GM18858 (cell line): ENCODE measurements at regions not wholly inside any gene's neighbourhood (a gene's known extent, or its start where the extent isn't known, plus 50 kb on each side); places are given as distances from the start of the nearest gene placed in this dataset.
"Not testable (repeated sequence)": the region's sequence is repeated elsewhere in the genome, so short reads cannot be mapped to it uniquely, and the experiment has no call there.

Experiments used
- ATAC-seq: cut with Tn5 transposase; IDR thresholded peaks from one replicate; pipeline ENCODE4 v1.9.1; 2021; ENCODE audit not compliant: unreplicated experiment

DNA sequence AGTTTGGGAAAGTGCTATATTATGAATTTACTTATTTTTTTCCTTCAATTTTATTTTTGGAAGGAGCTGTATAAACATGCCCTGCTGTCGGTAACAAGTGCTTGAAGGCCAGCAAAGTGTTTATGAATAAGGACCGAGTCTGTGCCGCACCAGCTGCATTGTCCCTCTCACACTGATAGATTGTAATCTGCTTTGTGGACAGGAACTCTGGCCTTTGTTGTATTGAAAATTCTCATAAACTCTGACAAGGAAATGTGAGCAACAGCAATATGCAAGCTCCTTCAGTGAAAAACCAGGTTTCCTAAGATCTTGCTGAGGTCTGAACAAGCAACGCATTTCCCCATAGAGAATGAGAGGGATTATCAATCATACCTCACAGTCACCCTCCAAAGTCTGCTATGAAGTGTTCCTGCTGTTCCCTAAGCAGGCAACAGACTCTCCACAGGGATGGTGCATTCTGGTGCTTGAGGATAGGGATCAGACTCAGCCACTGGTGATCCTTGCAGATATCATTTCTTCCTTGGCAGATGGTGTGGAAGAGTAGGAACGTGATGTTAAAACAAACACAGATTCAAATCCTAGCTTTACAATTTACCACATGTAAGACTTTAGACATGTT, 109.6 kb downstream of the KCNJ2 start:
- ATAC-seq = no peak

DNA sequence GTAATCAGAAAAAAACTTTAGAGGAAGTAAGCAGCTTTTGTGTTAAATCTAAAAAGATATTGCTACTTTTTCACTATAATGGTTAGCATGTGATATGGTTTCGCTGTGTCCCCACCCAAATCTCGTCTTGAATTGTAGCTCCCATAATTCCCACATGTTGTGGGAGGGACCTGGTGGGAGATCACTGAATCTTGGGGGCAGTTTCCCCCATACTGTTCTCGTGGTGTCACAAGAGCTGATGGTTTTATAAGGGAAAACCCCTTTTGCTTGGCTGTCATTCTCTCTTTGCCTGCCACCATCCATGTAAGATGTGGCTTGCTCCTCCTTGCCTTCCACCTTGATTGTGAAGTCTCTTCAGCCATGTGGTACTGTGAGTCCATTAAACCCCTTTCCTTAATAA, 117.1 kb downstream of the KCNJ2 start:
- no peak for ATAC-seq

DNA sequence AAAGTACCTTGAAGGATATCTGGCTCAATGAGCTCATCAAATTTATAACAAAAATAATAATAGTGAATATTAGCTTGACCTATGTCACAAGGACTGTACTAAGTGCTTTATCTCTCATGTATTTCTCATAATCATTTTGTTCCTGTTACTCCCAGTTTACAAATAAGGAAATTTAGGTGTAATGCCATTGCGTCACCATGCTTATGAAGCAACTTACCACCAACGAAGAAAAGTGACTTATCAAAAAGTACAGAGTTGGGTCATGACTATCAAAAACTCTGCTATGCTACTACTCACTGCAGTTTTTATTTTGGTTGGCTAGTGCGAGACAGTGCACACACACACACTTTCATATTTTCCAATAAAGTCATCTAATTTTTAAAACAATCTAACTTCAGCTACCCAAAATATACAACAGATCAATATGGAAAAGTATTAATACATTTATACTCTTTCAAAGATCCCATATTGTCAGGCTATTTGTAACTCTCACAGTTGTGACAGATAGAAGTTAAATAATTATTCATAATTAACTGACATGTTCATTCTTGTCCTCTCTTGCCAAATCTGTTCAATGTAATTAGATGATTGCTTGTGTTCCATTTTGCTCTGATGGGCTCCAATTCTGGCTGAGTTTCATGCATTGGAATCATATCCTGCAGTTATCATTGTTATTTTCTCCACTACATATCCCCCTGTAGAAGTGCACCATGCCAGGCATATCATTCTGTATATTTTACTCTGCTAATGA, 119.4 kb downstream of the KCNJ2 start:
- no peak for ATAC-seq

DNA sequence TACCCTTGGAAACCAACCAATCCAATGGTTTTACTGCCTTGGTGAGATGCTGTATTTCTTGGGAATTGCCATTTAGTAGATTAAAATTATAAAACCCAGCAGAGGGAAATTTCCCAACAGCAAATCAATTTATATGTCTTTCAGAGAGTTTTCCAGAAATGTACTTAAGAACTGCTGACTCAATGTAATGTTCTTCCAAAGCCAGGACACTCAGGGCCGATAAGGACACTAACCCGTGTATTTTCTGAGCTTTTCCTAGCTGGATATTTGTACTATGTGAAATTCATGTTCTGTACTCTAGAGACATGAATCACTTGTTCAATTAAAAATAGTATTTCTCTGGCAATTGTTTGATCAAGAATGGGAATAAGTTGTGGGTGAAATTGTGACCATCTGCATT, 121.4 kb downstream of the KCNJ2 start:
- no peak for ATAC-seq

DNA sequence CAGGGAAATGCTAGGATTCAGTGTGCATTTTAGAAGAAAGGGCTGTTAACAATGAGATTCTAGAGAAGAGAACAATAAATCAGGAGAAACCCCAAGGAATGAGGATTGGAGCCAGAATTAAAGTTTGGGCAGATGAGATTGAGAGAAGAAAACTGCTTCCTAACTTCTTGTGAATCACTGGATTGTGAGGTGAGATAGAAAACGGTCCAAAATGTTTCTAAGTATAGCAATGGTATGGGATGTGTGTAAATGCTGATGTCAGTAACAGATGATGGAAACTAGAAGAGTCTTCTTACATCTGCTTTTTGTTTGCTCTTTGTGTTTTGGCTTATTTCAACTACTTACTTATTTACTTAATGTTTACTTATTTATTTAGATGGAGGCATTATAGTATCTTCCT, 123.0 kb downstream of the KCNJ2 start:
- ATAC-seq = no peak

DNA sequence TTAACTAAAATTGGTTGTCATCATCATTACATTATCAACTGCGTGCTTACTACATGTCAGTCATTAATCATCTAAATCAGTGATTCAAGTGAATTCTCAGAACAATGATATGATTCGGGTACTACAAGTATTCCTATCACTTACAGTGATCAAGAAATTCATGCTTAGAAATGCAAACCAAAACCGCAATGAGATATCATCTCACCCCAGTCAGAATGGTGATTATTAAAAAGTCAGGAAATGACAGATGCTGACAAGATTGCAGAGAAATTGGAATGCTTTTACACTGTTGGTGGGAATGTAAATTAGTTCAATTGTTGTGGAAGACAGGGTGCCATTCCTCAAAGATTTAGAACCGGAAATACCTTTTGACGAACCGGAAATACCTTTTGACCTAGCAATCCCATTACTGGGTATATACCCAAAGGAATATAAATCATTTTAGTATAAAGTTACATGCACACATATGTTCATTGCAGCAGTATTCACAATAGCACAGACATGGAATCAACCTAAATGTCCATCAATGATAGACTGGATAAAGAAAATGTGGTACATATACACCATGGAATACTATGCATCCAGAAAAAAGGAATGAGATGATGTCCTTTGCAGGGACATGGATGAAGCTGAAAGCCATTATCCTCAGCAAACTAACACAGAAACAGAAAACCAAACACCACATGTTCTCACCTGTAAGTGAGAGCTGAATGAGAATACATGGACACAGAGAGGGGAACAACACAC, 124.4 kb downstream of the KCNJ2 start:
- not testable (repeated sequence) for ATAC-seq

DNA sequence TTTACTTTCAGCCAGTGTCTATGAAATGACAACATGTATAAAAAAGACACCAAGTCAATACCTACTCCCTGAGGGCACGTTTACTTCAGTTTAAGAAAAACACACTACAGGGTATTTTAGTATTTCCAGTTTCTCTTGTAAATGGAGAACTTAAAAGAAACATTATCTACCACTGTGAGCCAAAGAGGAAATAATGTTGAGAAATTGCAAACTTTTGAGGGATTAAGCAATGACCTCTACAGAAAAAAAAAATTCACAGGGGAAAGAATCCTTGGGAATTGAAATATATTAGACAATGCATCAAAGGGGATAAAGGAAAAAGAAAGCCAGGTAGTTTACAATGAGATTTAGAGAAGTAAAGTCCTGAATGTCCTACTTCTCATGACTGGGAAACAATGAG, 126.0 kb downstream of the KCNJ2 start:
- ATAC-seq = no peak

DNA sequence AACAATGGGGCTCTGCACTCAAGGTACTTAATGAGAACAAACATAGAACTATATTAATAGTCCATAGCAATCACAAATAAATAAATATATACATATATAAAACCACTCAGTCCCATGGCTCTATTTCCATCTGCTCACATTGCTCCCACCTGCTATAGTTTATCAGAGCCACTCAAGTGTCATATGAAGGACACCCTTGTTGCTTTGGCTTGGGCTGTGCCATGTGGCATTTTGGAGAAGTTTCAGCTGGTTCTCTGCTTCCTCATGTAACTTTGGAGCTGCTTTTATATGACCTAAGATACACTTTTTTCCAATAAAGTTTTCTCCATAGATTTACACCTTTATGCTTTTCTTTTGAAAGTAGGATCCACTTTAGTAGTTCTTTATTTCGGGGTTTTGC, 126.4 kb downstream of the KCNJ2 start:
- no peak for ATAC-seq

DNA sequence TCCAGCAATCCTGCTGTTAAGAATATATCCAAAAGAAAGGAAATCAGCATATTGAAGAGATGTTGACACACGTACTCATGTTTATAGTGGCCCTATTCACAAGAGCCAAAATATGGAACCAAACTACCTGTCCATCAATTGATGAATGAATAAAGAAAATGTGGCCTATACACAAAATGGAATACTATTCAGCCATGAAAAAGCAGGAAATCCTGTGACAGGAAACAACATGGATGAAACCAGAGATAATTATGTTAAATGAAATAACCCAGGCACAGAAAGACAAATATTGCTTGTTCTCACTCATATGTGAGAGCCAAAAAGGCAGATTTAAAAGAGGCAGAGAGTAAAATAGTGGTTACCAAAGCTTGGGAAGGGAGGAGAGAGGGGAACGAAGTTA, 127.1 kb downstream of the KCNJ2 start:
- ATAC-seq = no peak

DNA sequence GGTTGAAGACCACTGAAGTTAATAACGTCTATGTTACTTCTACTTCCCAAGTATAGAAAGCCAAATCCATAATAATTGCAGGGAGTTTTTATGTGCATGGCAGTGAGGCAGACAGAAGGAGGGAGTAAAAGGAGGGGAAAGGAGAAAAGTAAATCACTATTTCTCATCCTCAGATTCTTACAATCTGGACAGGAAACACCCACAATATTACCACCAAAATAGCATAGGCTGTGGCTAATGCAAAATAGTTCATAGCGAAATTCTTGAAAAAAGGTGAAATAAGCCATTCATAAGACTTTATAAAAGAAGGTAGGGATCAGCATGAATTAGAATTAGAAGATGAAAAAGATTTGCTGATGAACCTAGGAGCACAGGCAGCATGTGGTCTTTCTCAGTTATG, 128.1 kb downstream of the KCNJ2 start:
- ATAC-seq = no peak

DNA sequence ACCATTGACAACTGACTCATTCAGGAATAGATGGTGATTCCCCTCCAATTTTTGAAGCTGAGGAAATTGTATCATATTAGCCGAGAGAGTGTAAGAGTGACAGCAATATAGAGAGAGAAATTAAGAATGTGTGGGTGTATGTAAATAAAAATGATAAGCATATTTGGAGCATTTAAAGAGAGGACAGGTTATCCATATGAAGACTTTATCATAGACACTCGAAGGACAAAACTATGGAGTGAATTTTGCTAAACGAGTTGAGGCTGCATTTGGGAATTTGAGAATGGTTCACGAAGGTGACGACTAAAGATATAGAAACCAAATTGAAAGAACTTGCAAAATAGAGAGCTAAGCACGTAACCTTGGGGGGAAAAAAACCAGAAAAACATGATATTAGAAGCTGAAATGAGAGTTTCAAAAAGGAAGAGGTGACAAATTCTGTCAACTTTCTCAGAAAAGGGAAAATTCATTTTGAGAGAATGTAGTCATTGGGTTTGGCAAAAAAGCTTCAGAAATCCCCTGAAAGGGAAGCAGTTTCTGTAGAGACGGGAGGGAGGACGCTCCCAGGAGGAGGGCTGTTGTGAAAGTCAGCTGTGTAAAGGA, 129.7 kb downstream of the KCNJ2 start:
- ATAC-seq = no peak

DNA sequence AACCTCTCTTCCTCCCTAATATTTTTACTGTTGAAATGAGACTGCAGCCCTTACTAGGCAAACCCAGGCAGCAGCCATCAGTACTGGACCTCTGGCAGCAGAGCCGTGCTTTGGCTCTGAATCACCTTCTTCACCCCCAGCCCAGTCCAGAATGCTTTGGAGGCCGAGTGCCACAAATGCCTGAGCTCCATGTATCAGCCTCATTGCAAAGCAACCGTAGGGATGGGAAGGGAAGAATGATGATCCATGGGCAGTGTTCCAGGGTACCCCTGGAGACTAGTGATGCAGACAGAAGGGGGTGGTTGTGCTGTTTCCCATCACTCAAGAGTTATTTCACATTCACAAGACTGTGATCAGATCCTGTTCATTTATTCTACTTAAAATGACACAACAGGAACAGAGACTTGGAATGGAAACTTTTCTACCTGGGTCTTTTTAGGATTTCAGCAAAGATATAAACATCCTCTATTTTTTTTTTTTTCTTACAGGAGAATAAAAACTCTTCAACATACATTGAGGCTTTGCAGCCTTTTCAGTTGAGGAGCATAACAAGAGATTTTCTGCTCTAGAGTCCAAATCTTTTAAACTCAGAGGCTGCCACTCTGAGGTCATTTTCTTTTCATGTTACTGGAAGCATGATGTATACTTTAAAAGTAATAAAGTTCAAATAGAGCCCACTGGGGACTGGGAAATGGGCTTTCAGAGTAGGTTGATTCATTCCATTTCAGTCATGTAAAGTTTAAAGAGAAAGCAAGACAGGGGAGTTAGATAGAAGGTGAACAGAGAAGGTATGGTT, 138.3 kb downstream of the KCNJ2 start:
- no peak for ATAC-seq

DNA sequence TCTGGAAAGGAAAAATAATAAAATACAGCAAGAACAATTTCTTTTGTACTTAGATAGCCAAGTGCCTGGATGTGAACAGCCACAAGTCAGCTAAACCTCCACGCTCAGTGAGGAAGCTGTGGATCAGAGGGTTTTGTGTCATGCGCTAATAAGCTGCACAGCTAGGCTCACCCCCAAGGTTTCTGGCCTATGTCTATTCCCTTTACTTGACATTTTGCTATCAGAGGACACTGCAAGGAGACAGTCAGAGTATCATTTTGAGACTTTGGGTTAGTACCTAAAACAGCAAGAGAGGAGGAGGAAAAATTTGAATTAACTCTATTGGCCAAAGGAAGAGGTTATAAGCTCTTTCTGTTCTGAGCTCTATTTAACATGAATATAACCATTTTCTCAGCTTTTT, 139.3 kb downstream of the KCNJ2 start:
- ATAC-seq = no peak

DNA sequence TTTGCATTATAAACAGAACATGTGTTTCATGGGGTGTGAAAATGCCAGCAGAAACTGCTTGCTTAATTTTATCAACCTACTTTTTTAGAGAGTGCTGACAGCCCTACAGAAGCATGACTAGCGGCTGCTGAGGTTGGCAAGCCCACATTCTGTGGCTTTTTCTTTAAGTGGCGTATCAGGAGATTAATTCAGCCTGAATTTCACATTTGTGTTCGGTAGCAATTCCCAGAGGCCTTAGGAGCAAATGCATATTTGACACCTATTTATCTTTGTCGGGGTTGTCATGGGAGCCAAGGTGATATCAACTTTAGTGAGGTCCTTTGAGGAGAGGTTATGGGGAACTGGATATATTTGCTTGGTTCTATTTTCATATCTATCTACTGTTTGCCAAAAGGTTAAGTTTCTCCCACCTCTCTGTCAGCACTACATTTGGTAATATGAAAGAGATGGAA, 140.9 kb downstream of the KCNJ2 start:
- ATAC-seq = no peak

DNA sequence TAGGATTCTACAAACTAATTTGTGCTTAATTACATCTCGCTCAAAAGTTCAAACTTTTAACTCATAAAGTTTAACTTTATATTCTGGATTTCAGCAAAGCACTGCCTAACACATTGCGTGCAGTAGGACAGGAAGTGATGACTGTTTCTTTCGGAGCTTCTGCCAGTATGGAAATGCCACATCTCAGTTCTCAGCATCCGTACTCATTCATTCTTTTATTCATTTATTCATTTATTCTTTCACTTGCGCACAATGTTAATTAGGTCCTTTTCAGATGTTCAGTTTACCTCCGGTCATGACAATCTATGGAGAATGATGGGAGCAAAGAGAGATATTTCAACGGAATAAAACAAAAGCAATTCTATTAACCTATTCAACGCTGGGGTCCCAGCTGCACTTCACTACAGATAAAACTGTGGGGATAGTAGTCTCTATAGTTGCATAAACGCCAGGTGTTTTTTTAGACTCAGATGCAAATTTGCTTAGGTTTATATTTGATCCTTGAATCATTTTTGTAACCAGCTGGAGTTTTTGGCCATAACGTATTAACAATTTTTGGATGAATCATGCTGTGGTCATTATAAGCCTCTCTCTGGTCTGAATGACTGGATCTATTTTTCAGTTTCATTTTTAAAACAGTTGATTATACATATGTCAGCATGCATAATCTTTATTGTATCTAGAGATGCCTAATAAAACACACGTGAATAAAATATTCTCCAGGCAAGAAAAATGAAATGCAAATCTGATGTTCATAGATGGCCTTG, 143.9 kb downstream of the KCNJ2 start:
- ATAC-seq = no peak

DNA sequence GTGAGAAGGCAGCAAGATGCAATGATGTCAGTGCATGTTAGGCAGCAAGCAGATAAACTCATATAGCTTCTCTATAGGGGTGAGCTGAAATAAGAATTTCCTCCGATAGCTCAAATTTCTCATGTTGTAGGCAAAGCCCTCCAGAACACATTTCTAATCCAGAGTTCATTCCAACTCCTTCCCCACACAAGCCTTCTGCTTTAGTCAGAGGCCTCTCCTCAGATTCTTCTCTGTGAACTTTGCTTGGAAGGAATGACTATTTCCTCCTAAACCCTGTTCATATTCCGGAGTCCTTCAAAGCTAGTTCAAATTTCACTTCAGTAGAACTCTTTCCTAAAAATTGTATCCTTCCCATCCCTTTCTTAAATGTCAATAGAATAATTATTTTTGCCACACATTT, 144.8 kb downstream of the KCNJ2 start:
- ATAC-seq = no peak

DNA sequence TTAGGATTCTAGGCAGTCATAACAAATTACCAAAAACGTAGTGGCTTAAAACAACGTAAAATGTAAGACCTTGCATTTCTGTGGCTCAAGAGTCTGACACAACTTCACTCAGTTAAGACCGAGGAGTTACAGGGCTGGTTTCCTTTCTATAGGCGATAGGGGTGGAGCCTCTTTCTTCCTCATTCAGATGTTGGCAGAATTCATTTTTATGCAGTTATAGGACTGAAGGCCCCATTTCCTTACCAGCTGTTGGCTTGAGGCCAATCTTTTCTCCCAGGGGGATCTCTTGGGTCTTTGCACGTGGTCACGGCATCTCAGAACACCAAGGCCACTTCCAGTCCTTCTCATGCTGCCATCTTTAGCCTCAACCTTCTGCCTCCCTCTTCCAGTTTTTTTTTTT, 145.2 kb downstream of the KCNJ2 start:
- no peak for ATAC-seq

DNA sequence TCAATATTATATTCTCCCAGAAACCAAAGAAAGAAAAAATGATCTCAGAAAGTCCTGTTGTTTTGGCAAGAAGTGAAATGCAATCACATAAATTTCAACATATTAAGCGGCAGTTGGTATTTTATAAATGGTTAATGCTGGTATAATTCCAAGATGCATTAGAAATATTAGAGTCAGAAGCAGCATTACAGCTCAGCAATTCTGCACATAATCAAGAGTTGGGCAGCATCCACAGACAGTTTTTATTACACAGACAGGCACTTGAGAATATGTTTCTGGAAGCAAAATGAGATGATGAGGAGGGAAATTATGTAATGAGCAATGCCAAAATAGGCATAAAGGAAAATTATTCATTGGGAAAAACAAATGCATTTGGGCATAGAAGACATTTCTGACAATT, 148.1 kb downstream of the KCNJ2 start:
- ATAC-seq = no peak

DNA sequence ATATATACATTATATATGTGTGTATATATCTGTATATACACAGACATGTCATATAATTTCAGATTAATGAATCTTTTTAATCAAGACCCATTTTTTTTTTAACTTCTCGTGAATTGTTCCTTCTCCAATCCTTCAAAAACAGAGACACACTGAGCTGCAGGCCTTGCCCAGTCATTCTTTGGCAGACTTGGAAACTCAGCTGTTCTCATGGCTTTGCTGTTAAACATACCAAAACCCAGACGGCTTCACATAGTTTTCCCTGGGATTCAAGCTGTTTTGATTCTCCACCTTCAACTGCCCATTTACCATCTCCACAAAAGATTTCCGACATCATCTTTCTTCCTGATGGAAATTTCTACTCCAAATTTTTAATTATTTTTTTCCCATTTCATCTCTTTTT, 148.7 kb downstream of the KCNJ2 start:
- ATAC-seq = no peak

DNA sequence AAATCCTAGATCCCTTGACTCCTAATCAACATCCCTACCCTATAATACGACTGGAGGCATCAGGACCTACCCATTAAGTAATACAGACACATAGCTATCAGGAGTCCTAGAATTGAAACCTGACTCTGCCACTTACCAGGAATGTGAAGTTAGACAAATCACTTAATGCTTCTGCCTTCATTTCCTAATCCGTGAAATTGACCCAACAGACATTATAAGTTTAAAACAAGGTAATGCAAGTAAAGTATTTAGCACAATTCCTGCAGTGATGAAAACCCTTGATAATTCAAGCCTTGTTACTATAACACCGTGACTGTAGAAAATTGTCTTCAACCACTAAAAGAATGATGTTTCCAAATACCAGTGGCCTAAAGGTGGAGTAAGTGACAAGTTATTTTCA, 150.2 kb downstream of the KCNJ2 start:
- ATAC-seq = no peak
